SW 1271 (cell line): ENCODE measurements at regions not wholly inside any gene's neighbourhood (a gene's known extent, or its start where the extent isn't known, plus 50 kb on each side); places are given as distances from the start of the nearest gene placed in this dataset.

Experiments
- DNase-seq, 2 experiments: peaks; one replicate each; lab custom pipeline; 2025; lab: John Stamatoyannopoulos, UW

- no peak for DNase-seq
Measured at GRCh38 chr15:62840526-62841268, 201.8 kb upstream of the TPM1 start.

- DNase-seq, result no peak
Measured at GRCh38 chr15:62841269-62841628, 201.3 kb upstream of the TPM1 start.

GRCh38 chr15:62841891-62842559 is 200.5 kb upstream of the TPM1 start:
- no peak for DNase-seq

- DNase-seq, result no peak
Measured at GRCh38 chr15:62843311-62843710, 199.2 kb upstream of the TPM1 start.

- DNase-seq, result no peak
Measured at GRCh38 chr15:62844564-62845240, 197.8 kb upstream of the TPM1 start.

- no peak for DNase-seq
Measured at GRCh38 chr15:62845241-62846126, 197.1 kb upstream of the TPM1 start.

- DNase-seq, result no peak
Measured at GRCh38 chr15:62846131-62846804, 196.3 kb upstream of the TPM1 start.

- no peak for DNase-seq
Measured at GRCh38 chr15:62846805-62847495, 195.6 kb upstream of the TPM1 start.

- peak in 1 of 2 experiments; percentile 58 for DNase-seq
Measured at GRCh38 chr15:62847900-62848489, 194.6 kb upstream of the TPM1 start.

GRCh38 chr15:62848632-62849050 is 193.9 kb upstream of the TPM1 start:
- peak in 1 of 2 experiments; percentile 24 for DNase-seq

- DNase-seq, result no peak
Measured at GRCh38 chr15:62849316-62850106, 193.0 kb upstream of the TPM1 start.

GRCh38 chr15:62850318-62850717 is 192.2 kb upstream of the TPM1 start:
- DNase-seq, result no peak

- peak; percentile 59 to 91 for DNase-seq
Measured at GRCh38 chr15:62850791-62851291, 191.7 kb upstream of the TPM1 start.

- DNase-seq, result no peak
Measured at GRCh38 chr15:62853114-62853840, 189.3 kb upstream of the TPM1 start.

- DNase-seq, result no peak
Measured at GRCh38 chr15:62853841-62854225, 188.7 kb upstream of the TPM1 start.

GRCh38 chr15:62854420-62855084 is 188.0 kb upstream of the TPM1 start:
- no peak for DNase-seq

- DNase-seq, result no peak
Measured at GRCh38 chr15:62855085-62855476, 187.5 kb upstream of the TPM1 start.
